NCI-H2196 (cell line): ENCODE measurements at regions not wholly inside any gene's neighbourhood (a gene's known extent, or its start where the extent isn't known, plus 50 kb on each side); places are given as distances from the start of the nearest gene placed in this dataset.

Experiments
- DNase-seq: peaks from one replicate; lab custom pipeline; 2025; ENCODE audit not compliant: unreplicated experiment; lab: John Stamatoyannopoulos, UW

DNA sequence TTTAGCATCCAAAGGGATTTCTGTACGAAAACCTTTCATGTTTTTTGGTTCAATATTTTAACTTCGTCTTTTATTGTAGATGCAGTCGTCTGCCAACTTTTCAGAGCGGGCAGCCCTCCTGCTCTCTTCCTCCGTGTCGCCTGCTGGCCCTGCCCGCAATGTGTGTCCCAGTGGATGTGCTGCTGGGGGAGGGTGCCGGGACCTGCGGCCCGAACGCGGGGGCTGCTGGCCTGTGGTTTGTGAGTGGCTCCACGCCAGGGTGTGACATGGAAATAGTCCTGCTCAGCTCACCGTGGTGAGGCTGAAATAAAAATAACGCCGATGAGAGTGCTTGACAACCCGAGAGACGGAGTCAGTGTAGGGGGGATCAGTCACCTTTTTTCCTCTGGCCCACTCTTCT is 59.7 kb upstream of the GRPEL1 start:
- DNase-seq, result no peak

DNA sequence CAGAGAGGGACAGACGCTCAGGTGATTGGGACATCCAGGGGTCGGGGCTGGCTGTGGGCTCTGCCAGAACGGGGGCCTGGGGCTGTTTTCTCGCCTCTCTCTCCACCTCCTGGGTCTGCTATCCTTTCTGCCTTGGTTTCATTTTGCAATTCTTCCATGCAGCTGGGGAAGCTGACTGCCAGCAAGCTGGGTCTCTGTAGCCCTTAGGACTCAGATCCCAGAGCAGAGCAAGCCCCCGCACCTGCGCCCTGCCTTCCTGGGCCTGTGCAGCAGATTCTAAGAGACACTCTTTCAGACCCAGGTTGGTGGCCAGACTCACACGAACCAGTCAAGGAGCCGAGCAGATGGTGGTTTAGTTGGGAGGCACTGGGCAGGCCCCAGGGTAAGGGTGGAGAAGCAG is 59.1 kb upstream of the GRPEL1 start:
- no peak for DNase-seq

DNA sequence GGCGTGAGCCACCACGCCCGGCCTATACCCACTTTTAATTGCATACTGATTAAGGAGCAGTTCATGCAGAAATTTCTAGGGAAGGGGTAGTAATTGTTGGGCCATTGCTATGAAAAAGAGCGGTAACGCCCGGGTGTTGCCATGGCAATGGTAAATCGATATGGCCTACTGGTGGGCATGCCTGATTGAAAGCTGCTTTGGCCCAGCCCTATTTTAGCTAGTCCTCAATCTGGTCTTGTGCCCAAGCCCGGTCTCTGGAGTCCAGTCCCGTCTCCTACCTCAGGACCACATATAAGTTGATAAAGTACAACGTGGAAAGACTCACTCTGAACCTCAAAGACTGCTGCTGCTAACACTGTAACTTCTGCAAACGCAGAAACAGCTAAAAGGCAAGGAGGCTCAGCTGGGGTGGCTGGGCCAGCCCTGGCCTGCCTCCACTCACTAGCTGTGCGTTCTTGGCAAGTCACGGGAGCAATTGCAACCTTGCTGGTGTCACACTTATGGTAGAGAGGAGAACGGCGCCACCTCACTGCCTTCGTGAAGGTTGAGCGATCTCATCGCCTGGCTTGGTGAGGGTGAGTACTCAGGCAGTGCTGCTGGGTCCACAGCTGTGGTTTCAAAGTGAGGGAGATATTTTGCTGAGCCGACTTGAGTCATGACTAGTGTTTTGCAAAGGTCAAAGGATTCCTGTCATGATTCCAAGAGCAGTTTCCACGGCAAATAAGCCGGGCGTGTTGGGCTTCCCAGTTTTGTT is 57.0 kb upstream of the GRPEL1 start:
- peak; percentile 61 for DNase-seq

DNA sequence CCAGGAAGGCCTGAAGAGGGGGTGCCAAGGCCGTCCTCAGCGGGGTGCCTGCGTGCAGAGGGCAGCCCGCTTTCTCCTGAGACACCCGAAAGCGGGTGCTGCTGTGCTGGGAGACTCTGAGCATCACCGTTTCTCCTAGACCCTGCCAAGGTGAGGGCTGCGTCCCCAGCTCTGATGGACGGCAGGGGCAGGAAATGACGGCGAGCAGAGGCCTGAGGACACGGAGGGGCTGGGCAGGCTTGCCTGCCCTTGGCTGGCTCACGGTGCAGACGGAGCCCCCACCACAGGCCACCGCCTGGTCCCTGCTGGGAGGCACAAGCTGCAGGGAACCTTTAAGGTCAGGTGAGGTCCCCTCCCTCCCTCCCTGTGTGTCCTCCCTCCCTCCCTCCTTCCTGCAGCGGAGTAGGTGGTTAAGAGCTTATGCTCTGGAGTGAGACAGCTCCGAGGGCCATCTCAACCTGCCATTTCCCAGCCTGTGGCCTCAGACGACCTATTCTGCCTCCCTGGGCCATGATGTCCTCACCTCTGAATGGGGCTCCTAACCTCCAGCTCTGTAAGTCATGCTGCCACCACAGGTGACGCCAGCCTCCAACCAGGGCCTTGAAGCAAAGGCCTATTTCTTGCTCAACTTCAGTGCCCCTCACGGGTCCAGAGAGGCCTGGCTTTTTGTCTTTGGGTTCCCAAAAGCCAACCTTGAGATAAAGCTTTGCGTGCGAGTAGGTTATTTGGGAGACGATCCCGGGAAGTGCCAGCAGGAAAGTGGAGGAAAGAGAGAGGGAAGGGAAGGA is 54.2 kb upstream of the GRPEL1 start:
- no peak for DNase-seq

DNA sequence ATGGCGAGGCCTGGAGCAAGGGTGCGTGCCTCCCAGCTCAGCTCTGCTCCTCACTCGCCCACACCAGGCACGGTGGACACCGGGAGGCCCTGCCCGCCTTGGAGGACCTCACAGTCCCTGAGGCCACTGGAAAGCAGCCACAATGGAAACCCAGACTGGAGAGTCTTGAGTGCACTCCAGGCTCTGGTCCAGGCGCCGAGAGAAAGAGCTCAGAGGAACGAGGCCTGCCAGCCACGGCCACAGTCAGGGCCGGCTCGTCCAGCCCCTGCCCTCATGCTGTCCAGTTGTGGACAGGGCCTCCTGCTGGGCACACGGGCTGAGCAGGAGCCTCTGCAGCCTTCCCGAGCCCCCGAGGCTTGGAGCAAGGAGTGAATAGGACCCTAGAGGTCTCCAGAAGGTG is 53.3 kb upstream of the GRPEL1 start:
- no peak for DNase-seq

DNA sequence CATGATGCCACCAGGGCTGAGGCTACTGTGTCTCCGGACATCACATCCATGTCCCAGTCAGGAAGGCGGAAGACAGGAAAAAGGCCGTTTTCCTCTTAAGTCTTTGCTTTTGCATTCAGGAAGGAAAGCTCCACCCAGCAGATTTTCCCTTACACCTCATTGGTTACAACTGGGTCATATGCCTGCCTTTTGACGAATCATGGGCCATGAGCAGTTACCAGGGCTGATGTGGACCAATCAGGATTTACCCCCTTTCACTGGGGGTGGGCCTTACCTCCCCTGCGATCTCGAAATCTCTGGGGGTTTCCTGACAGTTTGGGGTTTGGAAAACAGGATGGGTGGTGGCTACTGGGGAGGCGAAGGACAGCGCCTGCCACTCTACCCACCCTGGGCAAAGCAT is 52.5 kb upstream of the GRPEL1 start:
- no peak for DNase-seq

DNA sequence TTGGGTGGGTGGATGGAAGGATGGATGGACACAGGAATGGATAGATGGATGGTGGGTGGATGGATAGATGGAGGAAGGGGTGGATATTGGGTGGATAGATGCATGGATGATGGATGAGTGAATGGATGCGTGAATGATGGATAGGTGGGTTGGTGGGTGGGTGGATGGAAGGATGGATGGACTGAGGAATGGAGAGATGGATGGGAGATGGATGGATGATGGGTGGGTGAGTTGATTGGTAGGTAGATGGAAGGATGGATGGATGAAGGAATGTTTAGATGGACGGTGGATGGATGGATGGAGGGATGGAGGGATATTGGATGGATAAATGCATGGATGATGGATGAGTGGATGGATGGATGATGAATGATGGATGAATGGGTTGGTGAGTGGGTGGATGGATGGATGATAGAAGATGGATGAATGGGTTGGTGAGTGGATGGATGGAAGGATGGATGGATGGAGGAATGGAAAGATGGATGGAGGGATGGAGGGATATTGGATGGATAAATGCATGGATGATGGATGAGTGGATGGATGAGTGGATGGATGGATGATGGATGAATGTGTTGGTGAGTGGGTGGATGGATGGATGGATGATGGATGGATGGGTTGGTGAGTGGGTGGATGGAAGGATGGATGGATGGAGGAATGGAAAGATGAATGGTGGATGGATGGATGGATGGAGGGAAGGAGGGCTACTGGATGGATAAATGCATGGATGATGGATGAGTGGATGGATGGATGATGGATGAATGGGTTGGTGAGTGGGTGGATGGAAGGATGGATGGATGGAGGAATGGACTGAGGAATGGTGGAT is 50.4 kb upstream of the GRPEL1 start:
- no peak for DNase-seq
